A549 (cell line): ENCODE measurements at regions not wholly inside any gene's neighbourhood (a gene's known extent, or its start where the extent isn't known, plus 50 kb on each side); places are given as distances from the start of the nearest gene placed in this dataset.

Experiments
- ATAC-seq, 2 experiments: fragments of 200-7000 bp in 1 of 2; fragments of >200 bp in 1 of 2; cut with Nextera tagmentation in 1 of 2; cut with Tn5 transposase in 1 of 2; 3 replicates each; pipeline versions ENCODE4 v1.8.0 to v1.9.1; 2018 to 2020; ENCODE audit warnings: mild to moderate bottlenecking in 1 of 2, moderate library complexity in 1 of 2
- CTCF ChIA-PET: fragments of 300-600 bp; sonication (Branson Sonifier 250); formaldehyde crosslinking; extraction: SDS; loops from one replicate; lab custom pipeline; 2021; ENCODE audit warnings: antibody characterized with exemption, inconsistent platforms; lab: Yijun Ruan, JAX
- POLR2A ChIA-PET: fragments of 350-600 bp; formaldehyde crosslinking; extraction: SDS; loops from one replicate; lab custom pipeline; 2021; ENCODE audit warnings: antibody characterized with exemption, inconsistent platforms; lab: Yijun Ruan, JAX
- DNase-seq, 2 experiments: peaks; one replicate each; pipeline versions ENCODE4 v3.0.0 to v3.0.0-alpha.2; 2011 to 2016; ENCODE audit warnings: low read depth in 1 of 2, low spot score in 1 of 2
- FAIRE-seq: peaks from 2 replicates; lab custom pipeline; 2011; peaks lifted over from hg19 to GRCh38; lab: Jason Lieb, UNC
- H3K27ac ChIP-seq, 2 experiments: fragments of >200 bp; sonication (Bioruptor Twin); formaldehyde crosslinking; 3 replicates each; pipeline ENCODE4 v1.5.1; 2016 to 2017
- H3K4me1 ChIP-seq: fragments of >200 bp; sonication (Bioruptor Twin); formaldehyde crosslinking; 3 replicates; pipeline ENCODE4 v1.6.1; 2016
- H3K4me2 ChIP-seq: fragments of >200 bp; sonication (Bioruptor Twin); formaldehyde crosslinking; 3 replicates; pipeline ENCODE4 v1.6.1; 2016
- H3K4me3 ChIP-seq: fragments of >200 bp; sonication (Bioruptor Twin); formaldehyde crosslinking; 3 replicates; pipeline ENCODE4 v1.5.1; 2016
- H3K9me3 ChIP-seq: fragments of >200 bp; sonication (Bioruptor Twin); formaldehyde crosslinking; 3 replicates; pipeline ENCODE4 v1.6.1; 2016
- CBX8 ChIP-seq: fragments of 200-600 bp; sonication (generic); IDR thresholded peaks from 2 replicates; pipeline ENCODE4 v1.6.1; 2016
- EHF ChIP-seq: fragments of 250-450 bp; sonication (Bioruptor Pico); IDR thresholded peaks from 2 replicates; pipeline ENCODE4 v1.5.0; 2020; ENCODE audit warnings: mild to moderate bottlenecking
- HDAC2 ChIP-seq: fragments of 200-600 bp; sonication (generic); IDR thresholded peaks from 2 replicates; pipeline ENCODE4 v1.6.1; 2016
- HOXB13 ChIP-seq: fragments of 250-450 bp; sonication (Bioruptor Pico); IDR thresholded peaks from 2 replicates; pipeline ENCODE4 v1.5.0; 2020; ENCODE audit warnings: low read depth, mild to moderate bottlenecking, moderate library complexity
- KDM5A ChIP-seq: fragments of 200-600 bp; sonication (generic); IDR thresholded peaks from 2 replicates; pipeline ENCODE4 v1.6.1; 2016; ENCODE audit warnings: antibody characterized with exemption, mild to moderate bottlenecking
- MYC ChIP-seq: IDR thresholded peaks from 2 replicates; pipeline ENCODE4 v1.6.1; 2012; ENCODE audit warnings: mild to moderate bottlenecking, inconsistent platforms, low read length, improper control_type of control experiment, borderline replicate concordance
- NFE2L2 ChIP-seq: fragments of 150-350 bp; conservative IDR thresholded peaks from 2 replicates; pipeline ENCODE4 v1.6.1; 2014; ENCODE audit warnings: low read length
- PHF8 ChIP-seq: fragments of 200-600 bp; sonication (generic); IDR thresholded peaks from 2 replicates; pipeline ENCODE4 v1.6.1; 2016; ENCODE audit warnings: low read depth, mild to moderate bottlenecking, antibody characterized with exemption, moderate library complexity, borderline replicate concordance
- POLR2AphosphoS2 ChIP-seq: conservative IDR thresholded peaks from 2 replicates; pipeline ENCODE4 v1.6.1; 2012; ENCODE audit warnings: low read length, improper control_type of control experiment, inconsistent platforms
- RAD21 ChIP-seq, 2 experiments: fragments of >200 bp in 1 of 2; sonication (Bioruptor Twin) in 1 of 2; formaldehyde crosslinking in 1 of 2; IDR thresholded peaks in 1 of 2; conservative IDR thresholded peaks in 1 of 2; 2 replicates in 1 of 2; 3 replicates in 1 of 2; pipeline ENCODE4 v1.6.1; 2012 to 2018; ENCODE audit warnings: inconsistent platforms in 1 of 2
- RNF2 ChIP-seq: fragments of 200-600 bp; sonication (generic); IDR thresholded peaks from 2 replicates; pipeline ENCODE4 v1.6.1; 2016; ENCODE audit warnings: low read depth, mild to moderate bottlenecking, antibody characterized with exemption, moderate library complexity, borderline replicate concordance
- TFCP2L1 ChIP-seq: fragments of 250-450 bp; sonication (Bioruptor Pico); IDR thresholded peaks from 2 replicates; pipeline ENCODE4 v1.5.0; 2021; ENCODE audit warnings: mild to moderate bottlenecking
- ZC3H11A ChIP-seq: fragments of 450-650 bp; IDR thresholded peaks from 2 replicates; pipeline ENCODE4 v1.6.1; 2014; ENCODE audit warnings: antibody characterized with exemption, mild to moderate bottlenecking
- ZFP36 ChIP-seq: fragments of 450-650 bp; IDR thresholded peaks from 2 replicates; pipeline ENCODE4 v1.6.1; 2014; ENCODE audit warnings: borderline replicate concordance; ENCODE audit not compliant: partially characterized antibody
- ZNF302 ChIP-seq: fragments of 250-450 bp; sonication (Bioruptor Pico); IDR thresholded peaks from 2 replicates; pipeline ENCODE4 v1.9.0; 2021; ENCODE audit warnings: inconsistent platforms, mild to moderate bottlenecking, moderate library complexity
- WGBS: methylation state at CpG from one replicate; pipeline ENCODE4 v1.1.6; 2017; ENCODE audit errors: missing lambda C conversion rate; 5-methylcytosine and 5-hydroxymethylcytosine counted together
- TF ChIP-seq, protein P1 (sequence below): fragments of 250-450 bp; sonication (Bioruptor Pico); IDR thresholded peaks from 2 replicates; pipeline ENCODE4 v1.5.0; 2020; ENCODE audit warnings: low read depth, mild to moderate bottlenecking, moderate library complexity
- TF ChIP-seq, protein P2 (sequence below): fragments of 450-650 bp; IDR thresholded peaks from 2 replicates; pipeline ENCODE4 v1.6.1; 2014; ENCODE audit warnings: antibody characterized with exemption
- TF ChIP-seq, protein P3 (sequence below): fragments of 200-600 bp; sonication (generic); IDR thresholded peaks from 2 replicates; pipeline ENCODE4 v1.6.1; 2016; ENCODE audit warnings: antibody characterized with exemption, mild to moderate bottlenecking, moderate library complexity
- TF ChIP-seq, protein P4 (sequence below): fragments of >200 bp; sonication (Bioruptor Twin); formaldehyde crosslinking; IDR thresholded peaks from 3 replicates; pipeline ENCODE4 v1.6.1; 2016
- TF ChIP-seq, protein P5 (sequence below): IDR thresholded peaks from 2 replicates; pipeline ENCODE4 v1.6.1; 2012
- TF ChIP-seq, protein P6 (sequence below): fragments of >200 bp; sonication (Bioruptor Twin); formaldehyde crosslinking; IDR thresholded peaks from 2 replicates; pipeline ENCODE4 v1.6.1; 2016

DNA sequence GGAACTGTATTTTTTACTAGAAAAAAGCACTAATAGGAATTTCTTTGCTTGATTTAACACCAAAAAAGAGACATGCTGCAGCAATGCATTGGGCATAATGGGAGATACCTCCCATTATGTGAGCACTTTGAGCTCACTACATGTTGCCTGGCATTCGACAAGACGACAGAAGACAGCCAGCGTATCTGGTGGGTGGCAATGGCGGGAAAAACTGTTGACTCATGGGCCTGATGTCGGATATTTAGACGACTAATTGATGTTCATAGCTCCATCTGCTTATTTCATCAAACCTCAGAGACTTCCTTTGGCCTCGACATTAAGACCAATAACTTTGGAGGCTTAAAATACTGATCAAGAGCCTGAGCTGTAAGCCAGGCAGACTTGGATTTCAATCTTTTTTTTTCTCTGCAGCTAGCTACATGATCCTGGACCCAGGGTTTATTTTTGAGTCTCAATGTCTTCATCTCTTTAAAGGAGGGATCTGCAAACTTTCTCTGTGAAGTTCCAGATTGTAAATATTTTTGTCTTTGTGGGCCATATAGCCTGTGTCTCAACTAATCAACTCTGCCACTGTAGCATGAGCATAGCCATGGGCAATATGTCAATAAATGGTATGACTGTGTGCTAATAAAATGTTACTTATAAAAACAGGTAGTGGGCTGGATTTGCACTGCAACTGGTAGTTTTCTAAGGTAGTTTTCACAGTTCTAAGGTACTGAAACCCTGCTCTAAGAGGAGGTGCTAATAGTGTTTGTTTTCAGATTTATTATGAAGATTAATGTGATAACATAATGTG, 375.1 kb downstream of the METTL15 start:
- H3K4me3 ChIP-seq: no peak overlapping the region
- POLR2A ChIA-PET: no interaction called here
- H3K4me2 ChIP-seq: no peak overlapping the region
- 90% methylated on average over 7 of the region's 7 CpGs for WGBS
- no peak for ATAC-seq
- no peak for DNase-seq
- H3K4me1 ChIP-seq: no peaks in the 10 kb centered on the region
- TF ChIP-seq EHF (no peak), NFE2L2 (no peak), RNF2 (no peak), ZC3H11A (no peak), CBX8 (no peak), TFCP2L1 (CRISPR knock-in tag) (no peak), HOXB13 (CRISPR knock-in tag) (no peak)
- TF ChIP-seq, protein P1, sequence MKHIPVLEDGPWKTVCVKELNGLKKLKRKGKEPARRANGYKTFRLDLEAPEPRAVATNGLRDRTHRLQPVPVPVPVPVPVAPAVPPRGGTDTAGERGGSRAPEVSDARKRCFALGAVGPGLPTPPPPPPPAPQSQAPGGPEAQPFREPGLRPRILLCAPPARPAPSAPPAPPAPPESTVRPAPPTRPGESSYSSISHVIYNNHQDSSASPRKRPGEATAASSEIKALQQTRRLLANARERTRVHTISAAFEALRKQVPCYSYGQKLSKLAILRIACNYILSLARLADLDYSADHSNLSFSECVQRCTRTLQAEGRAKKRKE (CRISPR knock-in tag): no peak
- TF ChIP-seq, protein P2, sequence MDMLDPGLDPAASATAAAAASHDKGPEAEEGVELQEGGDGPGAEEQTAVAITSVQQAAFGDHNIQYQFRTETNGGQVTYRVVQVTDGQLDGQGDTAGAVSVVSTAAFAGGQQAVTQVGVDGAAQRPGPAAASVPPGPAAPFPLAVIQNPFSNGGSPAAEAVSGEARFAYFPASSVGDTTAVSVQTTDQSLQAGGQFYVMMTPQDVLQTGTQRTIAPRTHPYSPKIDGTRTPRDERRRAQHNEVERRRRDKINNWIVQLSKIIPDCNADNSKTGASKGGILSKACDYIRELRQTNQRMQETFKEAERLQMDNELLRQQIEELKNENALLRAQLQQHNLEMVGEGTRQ: no peak
- TF ChIP-seq, protein P3, sequence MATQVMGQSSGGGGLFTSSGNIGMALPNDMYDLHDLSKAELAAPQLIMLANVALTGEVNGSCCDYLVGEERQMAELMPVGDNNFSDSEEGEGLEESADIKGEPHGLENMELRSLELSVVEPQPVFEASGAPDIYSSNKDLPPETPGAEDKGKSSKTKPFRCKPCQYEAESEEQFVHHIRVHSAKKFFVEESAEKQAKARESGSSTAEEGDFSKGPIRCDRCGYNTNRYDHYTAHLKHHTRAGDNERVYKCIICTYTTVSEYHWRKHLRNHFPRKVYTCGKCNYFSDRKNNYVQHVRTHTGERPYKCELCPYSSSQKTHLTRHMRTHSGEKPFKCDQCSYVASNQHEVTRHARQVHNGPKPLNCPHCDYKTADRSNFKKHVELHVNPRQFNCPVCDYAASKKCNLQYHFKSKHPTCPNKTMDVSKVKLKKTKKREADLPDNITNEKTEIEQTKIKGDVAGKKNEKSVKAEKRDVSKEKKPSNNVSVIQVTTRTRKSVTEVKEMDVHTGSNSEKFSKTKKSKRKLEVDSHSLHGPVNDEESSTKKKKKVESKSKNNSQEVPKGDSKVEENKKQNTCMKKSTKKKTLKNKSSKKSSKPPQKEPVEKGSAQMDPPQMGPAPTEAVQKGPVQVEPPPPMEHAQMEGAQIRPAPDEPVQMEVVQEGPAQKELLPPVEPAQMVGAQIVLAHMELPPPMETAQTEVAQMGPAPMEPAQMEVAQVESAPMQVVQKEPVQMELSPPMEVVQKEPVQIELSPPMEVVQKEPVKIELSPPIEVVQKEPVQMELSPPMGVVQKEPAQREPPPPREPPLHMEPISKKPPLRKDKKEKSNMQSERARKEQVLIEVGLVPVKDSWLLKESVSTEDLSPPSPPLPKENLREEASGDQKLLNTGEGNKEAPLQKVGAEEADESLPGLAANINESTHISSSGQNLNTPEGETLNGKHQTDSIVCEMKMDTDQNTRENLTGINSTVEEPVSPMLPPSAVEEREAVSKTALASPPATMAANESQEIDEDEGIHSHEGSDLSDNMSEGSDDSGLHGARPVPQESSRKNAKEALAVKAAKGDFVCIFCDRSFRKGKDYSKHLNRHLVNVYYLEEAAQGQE: no peak
- TF ChIP-seq, protein P4, sequence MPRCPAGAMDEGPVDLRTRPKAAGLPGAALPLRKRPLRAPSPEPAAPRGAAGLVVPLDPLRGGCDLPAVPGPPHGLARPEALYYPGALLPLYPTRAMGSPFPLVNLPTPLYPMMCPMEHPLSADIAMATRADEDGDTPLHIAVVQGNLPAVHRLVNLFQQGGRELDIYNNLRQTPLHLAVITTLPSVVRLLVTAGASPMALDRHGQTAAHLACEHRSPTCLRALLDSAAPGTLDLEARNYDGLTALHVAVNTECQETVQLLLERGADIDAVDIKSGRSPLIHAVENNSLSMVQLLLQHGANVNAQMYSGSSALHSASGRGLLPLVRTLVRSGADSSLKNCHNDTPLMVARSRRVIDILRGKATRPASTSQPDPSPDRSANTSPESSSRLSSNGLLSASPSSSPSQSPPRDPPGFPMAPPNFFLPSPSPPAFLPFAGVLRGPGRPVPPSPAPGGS: no peak
- TF ChIP-seq, protein P5, sequence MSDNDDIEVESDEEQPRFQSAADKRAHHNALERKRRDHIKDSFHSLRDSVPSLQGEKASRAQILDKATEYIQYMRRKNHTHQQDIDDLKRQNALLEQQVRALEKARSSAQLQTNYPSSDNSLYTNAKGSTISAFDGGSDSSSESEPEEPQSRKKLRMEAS: no peak
- CTCF ChIA-PET: interaction anchor here (0.7 kb wide), 1 partner anchor 1680 kb away, joined by 4 read pairs; no protein-coding TSS in a partner anchor
- FAIRE-seq: no peak
- no peaks in the 10 kb centered on the region for H3K9me3 ChIP-seq
- H3K27ac ChIP-seq: no peak overlapping the region

DNA sequence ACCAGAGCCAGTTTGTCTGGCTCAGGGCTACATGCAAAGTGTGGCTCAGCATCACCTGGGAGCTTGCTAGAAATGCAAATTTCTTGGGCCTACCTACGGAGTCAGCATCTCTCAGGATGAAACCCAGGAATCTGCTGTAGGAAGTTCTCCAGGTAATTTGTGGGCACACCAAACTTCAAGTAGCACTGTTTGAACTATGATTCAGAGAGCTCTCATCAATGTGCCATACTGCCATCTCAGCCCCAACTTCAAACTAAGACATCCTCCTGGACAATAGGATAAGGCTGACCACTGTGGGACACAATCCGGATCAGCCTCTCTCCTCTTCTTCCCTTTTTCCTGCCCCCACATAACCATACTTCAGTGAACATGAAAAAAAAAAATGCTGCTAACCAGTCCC, 374.5 kb downstream of the METTL15 start:
- no peaks in the 10 kb centered on the region for H3K4me1 ChIP-seq
- no peak overlapping the region for H3K4me3 ChIP-seq
- TF ChIP-seq POLR2AphosphoS2: no peak
- no peak for TF ChIP-seq KDM5A
- TF ChIP-seq RAD21 (conservative IDR thresholded peaks at IDR 0.05 in 1 of 2, IDR thresholded peaks at IDR 0.05 in 1 of 2): no peak
- no peak for TF ChIP-seq EHF
- no peak for TF ChIP-seq ZC3H11A
- no peak for TF ChIP-seq TFCP2L1 (CRISPR knock-in tag)
- TF ChIP-seq PHF8: no peak
- TF ChIP-seq, protein P6, sequence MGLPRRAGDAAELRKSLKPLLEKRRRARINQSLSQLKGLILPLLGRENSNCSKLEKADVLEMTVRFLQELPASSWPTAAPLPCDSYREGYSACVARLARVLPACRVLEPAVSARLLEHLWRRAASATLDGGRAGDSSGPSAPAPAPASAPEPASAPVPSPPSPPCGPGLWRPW: no peak
- TF ChIP-seq RNF2: no peak
- TF ChIP-seq MYC: no peak
- TF ChIP-seq, protein P3: no peak
- no peak for TF ChIP-seq ZNF302 (CRISPR knock-in tag)
- no peak for TF ChIP-seq HDAC2
- TF ChIP-seq ZFP36: no peak
- H3K9me3 ChIP-seq: no peaks in the 10 kb centered on the region
- DNase-seq: no peak
- CTCF ChIA-PET: interaction anchor here (0.7 kb wide), 1 partner anchor 1680 kb away, joined by 4 read pairs; no protein-coding TSS in a partner anchor
- POLR2A ChIA-PET: no interaction called here
- no peak for FAIRE-seq
- WGBS: 89% methylated on average over 2 of the region's 2 CpGs
- no peak for ATAC-seq
- no peak overlapping the region for H3K27ac ChIP-seq
- H3K4me2 ChIP-seq: no peak overlapping the region
